ENCODE measurements at regions not wholly inside any gene's neighbourhood (a gene's known extent, or its start where the extent isn't known, plus 50 kb on each side); places are given as distances from the start of the nearest gene placed in this dataset.
"Not testable (repeated sequence)": the region's sequence is repeated elsewhere in the genome, so short reads cannot be mapped to it uniquely, and the experiment has no call there.

DNA sequence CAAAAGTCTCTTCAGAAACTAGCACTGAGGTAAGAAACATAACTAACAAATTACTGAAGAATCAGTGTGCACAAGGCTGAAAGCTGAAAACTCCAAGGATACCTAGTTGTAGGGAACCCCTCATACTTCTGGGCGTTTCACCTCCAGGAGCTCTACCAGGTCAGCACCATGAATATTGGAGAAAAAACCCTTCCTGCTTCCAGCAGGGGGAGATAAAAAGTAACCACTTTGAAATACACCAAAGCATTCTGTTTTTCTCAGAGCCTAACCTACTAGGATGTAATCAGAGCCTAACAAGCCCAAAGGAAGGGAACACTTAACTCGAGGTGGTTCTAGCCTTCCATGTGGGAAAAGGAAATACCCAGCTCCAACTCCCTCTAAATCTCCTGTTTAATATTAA, 175.8 kb upstream of the MME start:
- TF ChIP-seq, protein P1, sequence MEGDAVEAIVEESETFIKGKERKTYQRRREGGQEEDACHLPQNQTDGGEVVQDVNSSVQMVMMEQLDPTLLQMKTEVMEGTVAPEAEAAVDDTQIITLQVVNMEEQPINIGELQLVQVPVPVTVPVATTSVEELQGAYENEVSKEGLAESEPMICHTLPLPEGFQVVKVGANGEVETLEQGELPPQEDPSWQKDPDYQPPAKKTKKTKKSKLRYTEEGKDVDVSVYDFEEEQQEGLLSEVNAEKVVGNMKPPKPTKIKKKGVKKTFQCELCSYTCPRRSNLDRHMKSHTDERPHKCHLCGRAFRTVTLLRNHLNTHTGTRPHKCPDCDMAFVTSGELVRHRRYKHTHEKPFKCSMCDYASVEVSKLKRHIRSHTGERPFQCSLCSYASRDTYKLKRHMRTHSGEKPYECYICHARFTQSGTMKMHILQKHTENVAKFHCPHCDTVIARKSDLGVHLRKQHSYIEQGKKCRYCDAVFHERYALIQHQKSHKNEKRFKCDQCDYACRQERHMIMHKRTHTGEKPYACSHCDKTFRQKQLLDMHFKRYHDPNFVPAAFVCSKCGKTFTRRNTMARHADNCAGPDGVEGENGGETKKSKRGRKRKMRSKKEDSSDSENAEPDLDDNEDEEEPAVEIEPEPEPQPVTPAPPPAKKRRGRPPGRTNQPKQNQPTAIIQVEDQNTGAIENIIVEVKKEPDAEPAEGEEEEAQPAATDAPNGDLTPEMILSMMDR (conservative IDR thresholded peaks at IDR 0.05): peak; percentile 55
- no peak for TF ChIP-seq ZFX (IDR thresholded peaks at IDR 0.05)
- H3K27ac ChIP-seq: no peak overlapping the region

DNA sequence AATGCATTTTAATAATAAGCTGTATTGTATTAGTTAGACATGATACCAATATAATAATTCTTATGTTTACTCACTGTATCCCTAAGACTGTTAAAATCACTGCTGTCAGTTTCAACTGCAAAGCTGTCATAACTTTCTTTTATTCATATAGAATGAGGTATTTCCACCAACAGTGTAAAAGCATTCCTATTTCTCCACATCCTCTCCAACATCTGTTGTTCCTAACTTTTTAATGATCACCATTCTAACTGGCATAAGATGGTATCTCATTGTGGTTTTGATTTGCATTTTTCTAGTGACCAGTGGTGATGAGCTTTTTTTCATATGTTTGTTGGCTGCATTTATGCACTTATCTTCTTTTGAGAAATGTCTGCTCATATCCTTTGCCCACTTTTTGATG, 177.6 kb upstream of the MME start:
- not testable (repeated sequence) for H3K27ac ChIP-seq

DNA sequence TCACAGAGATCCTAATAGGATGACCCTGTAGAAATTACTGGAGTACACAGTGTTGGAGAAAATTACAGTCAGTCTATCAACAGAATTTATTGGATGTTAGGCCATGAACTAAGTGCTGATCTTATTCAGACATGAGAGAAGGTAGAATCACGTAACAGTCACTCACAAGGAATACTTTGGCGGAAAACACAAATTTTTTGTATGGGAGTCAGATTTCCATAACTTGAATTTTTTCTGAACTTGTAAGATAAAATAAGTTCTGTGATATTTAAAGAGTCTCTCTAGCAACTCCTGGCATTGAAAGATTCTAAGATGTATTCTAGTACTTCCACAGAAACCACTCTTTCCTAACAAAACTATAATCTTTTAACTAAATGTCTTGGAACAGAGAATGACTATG, 178.8 kb upstream of the MME start:
- TF ChIP-seq ZFX (IDR thresholded peaks at IDR 0.05): no peak
- TF ChIP-seq, protein P1 (conservative IDR thresholded peaks at IDR 0.05): no peak
- no peak overlapping the region for H3K27ac ChIP-seq

DNA sequence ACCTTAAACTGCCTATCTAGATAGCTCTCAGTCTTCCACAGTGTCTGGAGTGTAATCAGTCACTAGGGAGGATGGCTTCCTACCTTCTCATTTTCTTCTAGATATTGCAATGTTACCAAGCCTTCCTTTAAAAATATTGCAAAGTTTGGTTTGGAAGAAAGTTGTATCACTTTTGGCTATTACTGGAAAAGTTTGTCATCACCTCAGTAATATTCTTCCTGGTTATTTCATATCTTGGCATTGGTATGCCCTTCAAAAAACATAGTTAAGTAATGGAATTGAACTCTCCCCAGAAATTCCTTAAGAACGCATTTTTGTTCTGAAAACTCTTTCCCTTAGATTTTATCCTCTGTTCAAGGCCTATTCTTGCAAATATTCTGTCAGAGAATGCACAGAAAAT, 179.3 kb upstream of the MME start:
- TF ChIP-seq ZFX (IDR thresholded peaks at IDR 0.05): no peak
- TF ChIP-seq, protein P1 (conservative IDR thresholded peaks at IDR 0.05): no peak
- H3K27ac ChIP-seq: no peak overlapping the region

DNA sequence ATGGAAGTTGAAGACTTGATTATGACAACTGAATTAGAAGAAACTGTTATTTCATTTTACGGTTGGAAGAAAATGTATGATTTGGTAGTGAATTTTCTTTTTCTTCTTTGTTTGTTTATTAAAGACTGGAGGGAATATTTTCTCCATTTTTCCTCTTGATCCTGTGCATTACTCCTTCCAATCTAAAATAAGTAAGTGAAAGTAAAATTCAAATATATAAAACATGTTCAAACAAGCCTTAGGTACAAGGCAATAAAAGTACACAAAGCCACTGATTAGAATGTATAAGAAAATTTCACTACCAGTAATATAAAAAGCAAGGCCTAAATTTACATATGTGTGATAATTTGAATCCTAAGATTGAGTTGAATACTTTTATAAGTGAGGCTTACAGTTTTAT, 181.2 kb upstream of the MME start:
- no peak overlapping the region for H3K27ac ChIP-seq
- TF ChIP-seq, protein P1 (conservative IDR thresholded peaks at IDR 0.05): no peak
- TF ChIP-seq ZFX (IDR thresholded peaks at IDR 0.05): no peak

DNA sequence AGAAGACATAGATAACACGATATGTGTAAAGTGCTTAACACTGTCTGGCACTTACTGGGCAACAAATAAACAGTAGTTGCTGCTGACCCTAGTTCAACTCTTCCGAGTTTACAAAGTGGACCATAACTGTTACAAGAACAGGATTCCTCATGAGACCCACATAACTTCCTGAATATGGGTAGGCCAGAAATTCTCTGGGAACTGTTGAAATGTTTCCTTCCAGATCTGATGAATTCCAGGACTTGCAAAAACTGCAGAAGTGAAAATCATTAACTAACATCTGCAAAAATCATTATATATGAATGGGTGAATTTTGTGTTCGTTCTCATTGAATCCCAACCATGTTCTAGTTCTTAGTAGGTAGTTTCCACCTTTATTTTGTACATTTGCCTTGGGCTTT, 181.7 kb upstream of the MME start:
- no peak overlapping the region for H3K27ac ChIP-seq
- TF ChIP-seq, protein P1 (conservative IDR thresholded peaks at IDR 0.05): no peak
- no peak for TF ChIP-seq ZFX (IDR thresholded peaks at IDR 0.05)

DNA sequence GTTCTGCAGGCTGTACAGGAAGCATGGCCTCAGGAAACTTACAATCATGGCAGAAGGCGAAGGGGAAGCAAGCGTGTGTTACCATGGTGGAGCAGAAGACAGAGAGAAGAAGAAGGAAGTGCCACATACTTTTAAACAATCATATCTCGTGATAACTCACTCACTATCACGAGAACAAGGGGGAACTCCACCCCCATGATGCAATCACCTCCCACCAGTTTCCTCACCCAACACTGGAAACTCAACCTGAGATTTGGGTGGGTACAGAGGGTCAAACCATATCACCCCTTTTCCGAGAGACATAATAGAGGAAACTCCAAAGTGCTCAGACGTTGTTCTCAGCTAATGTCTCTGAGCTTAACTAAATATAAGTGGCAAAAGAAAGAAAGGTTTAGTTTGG, 186.3 kb upstream of the MME start:
- no peak for TF ChIP-seq ZFX (IDR thresholded peaks at IDR 0.05)
- H3K27ac ChIP-seq: no peak overlapping the region

DNA sequence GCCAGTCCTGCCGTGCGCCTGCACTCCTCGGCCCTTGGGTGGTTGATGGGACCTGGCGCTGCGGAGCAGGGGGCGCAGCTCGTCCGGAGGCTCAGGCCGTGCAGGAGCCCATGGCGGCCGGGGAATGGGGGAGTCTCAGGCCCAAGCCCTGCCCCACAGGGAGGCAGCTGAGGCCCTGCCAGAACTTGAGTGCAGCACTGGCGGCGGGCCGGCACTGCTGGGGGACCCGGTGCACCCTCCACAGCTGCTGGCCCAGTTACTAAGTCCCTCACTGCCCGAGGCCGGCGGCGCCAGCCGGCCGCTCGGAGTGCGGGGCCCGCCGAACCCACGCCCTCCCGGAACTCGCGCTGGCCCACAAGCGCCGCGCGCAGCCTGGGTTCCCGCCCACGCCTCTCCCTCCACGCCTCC, 190.9 kb upstream of the MME start:
- H3K27ac ChIP-seq: no peak overlapping the region
- TF ChIP-seq ZFX (IDR thresholded peaks at IDR 0.05): no peak
- TF ChIP-seq, protein P1 (conservative IDR thresholded peaks at IDR 0.05): no peak

DNA sequence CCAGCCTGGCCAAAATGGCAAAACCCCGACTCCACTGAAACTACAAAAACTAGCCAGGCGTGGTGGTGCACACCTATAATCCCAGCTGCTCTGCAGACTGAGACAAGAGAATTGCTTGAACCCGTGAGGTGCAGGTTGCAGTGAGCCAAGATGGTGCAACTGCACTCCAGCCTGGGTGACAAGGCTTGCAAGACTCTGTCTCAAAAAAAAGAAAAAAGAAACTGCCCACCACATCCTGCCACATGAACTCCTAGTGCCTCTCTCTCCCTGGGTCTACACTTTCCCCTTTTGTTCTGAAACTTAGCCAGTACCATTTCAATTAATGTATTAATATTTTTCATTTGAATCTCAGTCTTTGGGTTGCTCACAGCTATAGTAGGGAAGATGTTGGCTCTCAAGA, 192.2 kb upstream of the MME start:
- TF ChIP-seq, protein P1 (conservative IDR thresholded peaks at IDR 0.05): no peak
- no peak for TF ChIP-seq ZFX (IDR thresholded peaks at IDR 0.05)
- no peak overlapping the region for H3K27ac ChIP-seq
